H9 (cell line): ENCODE measurements at regions not wholly inside any gene's neighbourhood (a gene's known extent, or its start where the extent isn't known, plus 50 kb on each side); places are given as distances from the start of the nearest gene placed in this dataset.
"Not testable (repeated sequence)": the region's sequence is repeated elsewhere in the genome, so short reads cannot be mapped to it uniquely, and the experiment has no call there.

ENCODE experiments used
- DNase-seq: peaks from one replicate; pipeline ENCODE4 v3.0.0-alpha.2; 2017
- H2AFZ ChIP-seq: one replicate; pipeline ENCODE4 v1.6.1; 2013; ENCODE audit warnings: mild to moderate bottlenecking, low read length, control low read depth, moderate library complexity
- H2AK5ac ChIP-seq: 2 replicates; pipeline ENCODE4 v1.6.1; 2013; ENCODE audit warnings: low read length, control low read depth, mixed read lengths; ENCODE audit not compliant: insufficient read length
- H2BK120ac ChIP-seq: one replicate; pipeline ENCODE4 v1.6.1; 2013; ENCODE audit warnings: low read depth, mild to moderate bottlenecking, low read length, control low read depth, inconsistent platforms; ENCODE audit not compliant: poor library complexity, severe bottlenecking
- H2BK12ac ChIP-seq: 2 replicates; pipeline ENCODE4 v1.6.1; 2013; ENCODE audit warnings: low read length, control low read depth, mixed read lengths, low read depth; ENCODE audit not compliant: insufficient read length
- H2BK15ac ChIP-seq: 2 replicates; pipeline ENCODE4 v1.6.1; 2013; ENCODE audit warnings: low read depth, low read length, control low read depth
- H2BK20ac ChIP-seq: one replicate; pipeline ENCODE4 v1.6.1; 2013; ENCODE audit warnings: low read depth, mild to moderate bottlenecking, low read length, control low read depth, inconsistent platforms; ENCODE audit not compliant: poor library complexity, severe bottlenecking
- H2BK5ac ChIP-seq: 2 replicates; pipeline ENCODE4 v1.6.1; 2013; ENCODE audit warnings: low read length, control low read depth, mixed read lengths; ENCODE audit not compliant: insufficient read length
- H3K14ac ChIP-seq: 2 replicates; pipeline ENCODE4 v1.6.1; 2013; ENCODE audit warnings: low read length, control low read depth; ENCODE audit not compliant: insufficient read depth
- H3K18ac ChIP-seq: 2 replicates; pipeline ENCODE4 v1.6.1; 2013; ENCODE audit warnings: low read depth, mild to moderate bottlenecking, mixed read lengths, low read length, control low read depth; ENCODE audit not compliant: insufficient read length
- H3K23ac ChIP-seq: 2 replicates; pipeline ENCODE4 v1.6.1; 2013; ENCODE audit warnings: low read length, control low read depth, mixed read lengths, low read depth; ENCODE audit not compliant: insufficient read length
- H3K23me2 ChIP-seq: 2 replicates; pipeline ENCODE4 v1.6.1; 2013; ENCODE audit warnings: low read depth, mild to moderate bottlenecking, mixed read lengths, low read length, control low read depth; ENCODE audit not compliant: insufficient read length, poor library complexity, severe bottlenecking
- H3K27ac ChIP-seq: 2 replicates; pipeline ENCODE4 v1.5.1; 2013; ENCODE audit warnings: low read length, control low read depth, mixed read lengths, low read depth; ENCODE audit not compliant: insufficient read length
- H3K27me3 ChIP-seq: 2 replicates; pipeline ENCODE4 v1.6.1; 2013; ENCODE audit warnings: low read length, control low read depth, inconsistent platforms; ENCODE audit not compliant: insufficient read depth
- H3K4ac ChIP-seq: 2 replicates; pipeline ENCODE4 v1.6.1; 2013; ENCODE audit warnings: low read depth, mild to moderate bottlenecking, control low read depth, inconsistent platforms, low read length, moderate library complexity
- H3K4me1 ChIP-seq: 2 replicates; pipeline ENCODE4 v1.6.1; 2013; ENCODE audit warnings: low read length, control low read depth, inconsistent platforms; ENCODE audit not compliant: insufficient read depth
- H3K4me2 ChIP-seq: 2 replicates; pipeline ENCODE4 v1.6.1; 2013; ENCODE audit warnings: low read length, control low read depth, mixed read lengths; ENCODE audit not compliant: insufficient read length, insufficient read depth
- H3K56ac ChIP-seq: 2 replicates; pipeline ENCODE4 v1.6.1; 2013; ENCODE audit warnings: low read depth, mild to moderate bottlenecking, mixed read lengths, low read length, control low read depth; ENCODE audit not compliant: insufficient read length
- H3K79me1 ChIP-seq: 2 replicates; pipeline ENCODE4 v1.6.1; 2013; ENCODE audit warnings: low read depth, mild to moderate bottlenecking, moderate library complexity, low read length, control low read depth, inconsistent platforms; ENCODE audit not compliant: insufficient read depth, poor library complexity, severe bottlenecking
- H3K79me2 ChIP-seq: 2 replicates; pipeline ENCODE4 v1.6.1; 2013; ENCODE audit warnings: low read length, control low read depth, inconsistent platforms; ENCODE audit not compliant: insufficient read depth
- H3K9ac ChIP-seq: 2 replicates; pipeline ENCODE4 v1.6.1; 2013; ENCODE audit warnings: low read length, control low read depth, mixed read lengths; ENCODE audit not compliant: insufficient read length; ENCODE audit errors: extremely low read depth
- H3K9me3 ChIP-seq: one replicate; pipeline ENCODE4 v1.6.1; 2013; ENCODE audit warnings: low read depth, low read length, inconsistent platforms; ENCODE audit not compliant: control insufficient read depth
- H3T11ph ChIP-seq: one replicate; pipeline ENCODE4 v1.6.1; 2013; ENCODE audit warnings: mild to moderate bottlenecking, low read length, control low read depth, inconsistent platforms
- H4K20me1 ChIP-seq: one replicate; pipeline ENCODE4 v1.6.1; 2013; ENCODE audit not compliant: control insufficient read depth, insufficient read length, insufficient read depth
- H4K5ac ChIP-seq: 2 replicates; pipeline ENCODE4 v1.6.1; 2013; ENCODE audit warnings: low read depth, mild to moderate bottlenecking, mixed read lengths, low read length, control low read depth; ENCODE audit not compliant: insufficient read length
- H4K8ac ChIP-seq: replicated peaks from 2 replicates; pipeline ENCODE4 v1.6.1; 2013; ENCODE audit warnings: low read length, control low read depth, mixed read lengths, low read depth; ENCODE audit not compliant: insufficient read length
- H4K91ac ChIP-seq: 2 replicates; pipeline ENCODE4 v1.6.1; 2013; ENCODE audit warnings: low read depth, mild to moderate bottlenecking, moderate library complexity, mixed read lengths, low read length, control low read depth; ENCODE audit not compliant: insufficient read length
- H3K27ac Mint-ChIP-seq, 3 experiments: 2 replicates in 2 of 3; 3 replicates in 1 of 3; pipeline ENCODE4 v1.8.0; 2020 to 2021; ENCODE audit warnings: mixed read lengths in 3 of 3, mild to moderate bottlenecking in 1 of 3, moderate library complexity in 1 of 3
- H3K27me3 Mint-ChIP-seq: 2 replicates; pipeline ENCODE4 v1.8.0; 2021; ENCODE audit warnings: low read depth, mild to moderate bottlenecking, moderate library complexity, mixed read lengths
- H3K36me3 Mint-ChIP-seq, 3 experiments: 2 replicates in 2 of 3; 3 replicates in 1 of 3; pipeline ENCODE4 v1.8.0; 2020 to 2021; ENCODE audit warnings: low read depth in 3 of 3, mixed read lengths in 3 of 3; ENCODE audit not compliant: insufficient read depth in 1 of 3
- H3K4me1 Mint-ChIP-seq, 2 experiments: 2 replicates each; pipeline ENCODE4 v1.8.0; 2020; ENCODE audit warnings: mixed read lengths in 2 of 2
- H3K4me3 Mint-ChIP-seq, 2 experiments: 2 replicates in 1 of 2; 3 replicates in 1 of 2; pipeline ENCODE4 v1.8.0; 2020 to 2021; ENCODE audit warnings: mild to moderate bottlenecking in 2 of 2, mixed read lengths in 2 of 2, moderate library complexity in 1 of 2
- H3K9me3 Mint-ChIP-seq, 2 experiments: 2 replicates in 1 of 2; 3 replicates in 1 of 2; pipeline ENCODE4 v1.8.0; 2020; ENCODE audit warnings: mild to moderate bottlenecking in 2 of 2, mixed read lengths in 2 of 2, moderate library complexity in 1 of 2
- CTCF ChIP-seq: fragments of 200-600 bp; sonication (generic); conservative IDR thresholded peaks from 3 replicates; pipeline ENCODE4 v1.8.0; 2021; ENCODE audit warnings: antibody characterized with exemption, mild to moderate bottlenecking
- WGBS: extraction: QIAGEN DNeasy Blood & Tissue Kit; methylation state at CpG from one replicate; pipeline ENCODE4 v1.1.7; 2013; ENCODE audit warnings: missing lambda C conversion rate, low lambda C conversion rate, mixed read lengths; ENCODE audit not compliant: insufficient read length; ENCODE audit errors: extremely low coverage; 5-methylcytosine and 5-hydroxymethylcytosine counted together

- no peak overlapping the region for H4K5ac ChIP-seq
- H3K9me3 ChIP-seq, result no peaks in the 10 kb centered on the region
- Mint-ChIP-seq H3K4me3 (no peak overlapping the region), H3K36me3 (peaks cover 4 to 11% (median 4%) of the 10 kb centered on the region in 3 experiments; a peak in 6 of 7 replicates), H3K4me1 (peaks cover 16 to 19% of the 10 kb centered on the region in 2 experiments), H3K9me3 (peaks cover 3 to 8% of the 10 kb centered on the region in 2 experiments; a peak in 3 of 5 replicates), H3K27ac (no peak overlapping the region), H3K27me3 (no peaks in the 10 kb centered on the region)
- H3K23ac ChIP-seq, result no peak overlapping the region
- H3K4me2 ChIP-seq, result no peak overlapping the region
- no peak overlapping the region for H2BK5ac ChIP-seq
- H2BK120ac ChIP-seq, result no peak overlapping the region
- H4K8ac ChIP-seq, result no peak overlapping the region
- H2BK15ac ChIP-seq, result no peak overlapping the region
- no peak overlapping the region for H4K91ac ChIP-seq
- H4K20me1 ChIP-seq, result no peaks in the 10 kb centered on the region
- no peak overlapping the region for H3K4ac ChIP-seq
- no peak overlapping the region for H3K56ac ChIP-seq
- H3K14ac ChIP-seq, result no peak overlapping the region
- DNase-seq, result no peak
- H2AK5ac ChIP-seq, result no peak overlapping the region
- no peak overlapping the region for H3K27ac ChIP-seq
- no peak overlapping the region for H2AFZ ChIP-seq
- no peak overlapping the region for H3K9ac ChIP-seq
- no peaks in the 10 kb centered on the region for H3K4me1 ChIP-seq
- H3K27me3 ChIP-seq, result no peaks in the 10 kb centered on the region
- H2BK12ac ChIP-seq, result no peak overlapping the region
- H3K23me2 ChIP-seq, result no peaks in the 10 kb centered on the region
- H3T11ph ChIP-seq, result no peak overlapping the region
- TF ChIP-seq CTCF, result no peak
- no peak overlapping the region for H2BK20ac ChIP-seq
- no peaks in the 10 kb centered on the region for H3K79me1 ChIP-seq
- H3K79me2 ChIP-seq, result no peaks in the 10 kb centered on the region
- no peak overlapping the region for H3K18ac ChIP-seq
These were observed 488.7 kb downstream of the OMA1 start for GRCh38 chr1:58057826-58058225.

GRCh38 chr1:58051187-58051586 lies 495.3 kb downstream of the OMA1 start:
- H2BK15ac ChIP-seq, H3K23me2 ChIP-seq, H3K4me1 Mint-ChIP-seq, H3K9ac ChIP-seq, H3K14ac ChIP-seq, H3T11ph ChIP-seq, DNase-seq, H4K8ac ChIP-seq, H3K27ac Mint-ChIP-seq, H3K4ac ChIP-seq, H4K20me1 ChIP-seq, H3K56ac ChIP-seq, H3K9me3 ChIP-seq, H4K5ac ChIP-seq, H3K23ac ChIP-seq, H3K27ac ChIP-seq, H2AK5ac ChIP-seq, H3K27me3 Mint-ChIP-seq, H3K27me3 ChIP-seq, H3K79me2 ChIP-seq, H3K4me2 ChIP-seq, H2BK12ac ChIP-seq, H3K18ac ChIP-seq, H2BK5ac ChIP-seq, H2BK20ac ChIP-seq, H3K79me1 ChIP-seq, H3K4me1 ChIP-seq, H2BK120ac ChIP-seq, H4K91ac ChIP-seq, H3K4me3 Mint-ChIP-seq, H2AFZ ChIP-seq: not testable (repeated sequence)
- no CpG with 5 or more reads among the region's 2 CpGs for WGBS
- Mint-ChIP-seq H3K9me3 (peaks cover 21 to 22% of the 10 kb centered on the region in 2 experiments; a peak in 4 of 5 replicates), H3K36me3 (peaks cover 15 to 35% (median 21%) of the 10 kb centered on the region in 3 experiments)
